ENCODE measurements at regions not wholly inside any gene's neighbourhood (a gene's known extent, or its start where the extent isn't known, plus 50 kb on each side); places are given as distances from the start of the nearest gene placed in this dataset.

GRCh38 chr1:106222403-106222802 is 834.1 kb upstream of the PRMT6 start:
- no peak for DNase-seq
- Histone ChIP-seq H3K4me3 (no peak overlapping the region), H3K36me3 (ENCODE audit: low read depth, missing control alignments) (no peaks in the 10 kb centered on the region), H3K4me1 (no peaks in the 10 kb centered on the region), H3K27ac (no peak overlapping the region), H3K27me3 (no peaks in the 10 kb centered on the region), H3K9me3 (no peaks in the 10 kb centered on the region)
- WGBS, 2 donors, result 91 to 93% methylated on average over 4 of the region's 4 CpGs
- TF ChIP-seq CTCF (IDR thresholded peaks at IDR 0.05) (no peak), POLR2A (IDR thresholded peaks at IDR 0.05) (no peak)
- intact Hi-C loops (cut with DNase I; ENCODE audit: low total_unique reads), result no loop called here

GRCh38 chr1:106223213-106223612 is 833.3 kb upstream of the PRMT6 start:
- TF ChIP-seq POLR2A (IDR thresholded peaks at IDR 0.05), result no peak
- TF ChIP-seq CTCF (IDR thresholded peaks at IDR 0.05), result no peak
- WGBS, 2 donors, result 81 to 98% methylated on average over 1 of the region's 1 CpG

GRCh38 chr1:106224426-106224825 is 832.0 kb upstream of the PRMT6 start:
- H3K27ac ChIP-seq, result no peak overlapping the region
- intact Hi-C loops (cut with DNase I; ENCODE audit: low total_unique reads), result no loop called here
- no peak for TF ChIP-seq CTCF (IDR thresholded peaks at IDR 0.05)
- no peaks in the 10 kb centered on the region for H3K27me3 ChIP-seq
- no peaks in the 10 kb centered on the region for H3K9me3 ChIP-seq
- no peak overlapping the region for H3K4me3 ChIP-seq
- H3K4me1 ChIP-seq, result no peaks in the 10 kb centered on the region
- no peak for DNase-seq
- WGBS, 2 donors, result 88 to 89% methylated on average over 1 of the region's 1 CpG
- H3K36me3 ChIP-seq (ENCODE audit: low read depth, missing control alignments), result no peaks in the 10 kb centered on the region

More at GRCh38 chr1:106223213-106223612, 833.3 kb upstream of the PRMT6 start:
- Histone ChIP-seq H3K36me3 (ENCODE audit: low read depth, missing control alignments) (no peaks in the 10 kb centered on the region), H3K4me3 (no peak overlapping the region), H3K27me3 (no peaks in the 10 kb centered on the region), H3K9me3 (no peaks in the 10 kb centered on the region), H3K4me1 (no peaks in the 10 kb centered on the region), H3K27ac (no peak overlapping the region)
- intact Hi-C loops (cut with DNase I; ENCODE audit: low total_unique reads), result no loop called here
- no peak for DNase-seq

GRCh38 chr1:106225403-106225802 is 831.1 kb upstream of the PRMT6 start:
- intact Hi-C loops (cut with DNase I; ENCODE audit: low total_unique reads), result no loop called here
- 78 to 89% methylated on average over 3 of the region's 3 CpGs for WGBS, 2 donors
- no peak for DNase-seq

More at GRCh38 chr1:106225403-106225802, 831.1 kb upstream of the PRMT6 start:
- Histone ChIP-seq H3K4me1 (no peaks in the 10 kb centered on the region), H3K27me3 (no peaks in the 10 kb centered on the region), H3K9me3 (no peaks in the 10 kb centered on the region), H3K27ac (no peak overlapping the region), H3K36me3 (ENCODE audit: low read depth, missing control alignments) (no peaks in the 10 kb centered on the region), H3K4me3 (no peak overlapping the region)
- TF ChIP-seq POLR2A (IDR thresholded peaks at IDR 0.05) (no peak), CTCF (IDR thresholded peaks at IDR 0.05) (no peak)

All from testis (tissue), 2 donors.